IMR-90 (cell line): ENCODE measurements at regions not wholly inside any gene's neighbourhood (a gene's known extent, or its start where the extent isn't known, plus 50 kb on each side); places are given as distances from the start of the nearest gene placed in this dataset.

Source experiments
- ATAC-seq: fragments of 200-7000 bp; cut with Tn5 transposase; 2 replicates; pipeline ENCODE4 v1.9.1; 2020; ENCODE audit warnings: low read depth, mild to moderate bottlenecking, moderate library complexity
- BruUV-seq: library from RNA; stranded (reverse); fragments of 400-500 nt; replicated peaks from 2 replicates; lab custom pipeline; 2021; lab: Mats Ljungman, UMichigan
- CTCF ChIA-PET: fragments of 300-600 bp; formaldehyde crosslinking; extraction: SDS; loops from one replicate; lab custom pipeline; 2021; ENCODE audit warnings: antibody characterized with exemption; lab: Yijun Ruan, JAX
- POLR2A ChIA-PET: fragments of 300-600 bp; sonication (Branson Sonifier 250); formaldehyde crosslinking; loops from one replicate; lab custom pipeline; 2022; ENCODE audit warnings: antibody characterized with exemption; ENCODE audit not compliant: unreplicated experiment; lab: Charles Lee
- DNase-seq: peaks from one replicate; pipeline ENCODE4 v3.0.0; 2013
- H2AFZ ChIP-seq: replicated peaks from 2 replicates; pipeline ENCODE3; 2013; ENCODE audit warnings: low read length, mild to moderate bottlenecking; ENCODE audit not compliant: poor library complexity
- H2AK5ac ChIP-seq: 2 replicates; pipeline ENCODE4 v1.6.1; 2013; ENCODE audit warnings: low read depth, low read length, inconsistent platforms
- H2AK9ac ChIP-seq: replicated peaks from 2 replicates; pipeline ENCODE3; 2013; ENCODE audit warnings: mild to moderate bottlenecking, low read depth, low read length, moderate library complexity; ENCODE audit not compliant: poor library complexity
- H2BK120ac ChIP-seq: 2 replicates; pipeline ENCODE4 v1.6.1; 2013; ENCODE audit warnings: low read depth, low read length, inconsistent platforms
- H2BK15ac ChIP-seq: 3 replicates; pipeline ENCODE4 v1.6.1; 2013; ENCODE audit warnings: low read depth, low read length, inconsistent platforms
- H2BK20ac ChIP-seq: 2 replicates; pipeline ENCODE4 v1.6.1; 2013; ENCODE audit warnings: low read depth, mild to moderate bottlenecking, inconsistent platforms, low read length, moderate library complexity
- H2BK5ac ChIP-seq: 2 replicates; pipeline ENCODE4 v1.6.1; 2013; ENCODE audit warnings: mild to moderate bottlenecking, low read depth, low read length, inconsistent platforms; ENCODE audit not compliant: poor library complexity, severe bottlenecking
- H3K14ac ChIP-seq: replicated peaks from 2 replicates; pipeline ENCODE4 v1.6.1; 2013; ENCODE audit warnings: low read depth, low read length, inconsistent platforms
- H3K18ac ChIP-seq: 2 replicates; pipeline ENCODE4 v1.6.1; 2013; ENCODE audit warnings: low read depth, low read length, control low read depth
- H3K23ac ChIP-seq: 2 replicates; pipeline ENCODE4 v1.6.1; 2013; ENCODE audit warnings: low read depth, low read length, inconsistent platforms
- H3K27ac ChIP-seq: 2 replicates; pipeline ENCODE4 v1.5.1; 2013; ENCODE audit warnings: mild to moderate bottlenecking, control low read depth, low read length; ENCODE audit not compliant: insufficient read depth
- H3K27me3 ChIP-seq: 2 replicates; pipeline ENCODE4 v1.6.1; 2013; ENCODE audit warnings: low read length; ENCODE audit not compliant: control insufficient read depth, insufficient read depth
- H3K36me3 ChIP-seq: 2 replicates; pipeline ENCODE4 v1.6.1; 2013; ENCODE audit warnings: low read length, mixed read lengths; ENCODE audit not compliant: control insufficient read depth, insufficient read depth
- H3K4ac ChIP-seq: 2 replicates; pipeline ENCODE4 v1.6.1; 2013; ENCODE audit warnings: low read depth, low read length, inconsistent platforms
- H3K4me1 ChIP-seq: 2 replicates; pipeline ENCODE4 v1.6.1; 2013; ENCODE audit warnings: low read length, mixed read lengths; ENCODE audit not compliant: control insufficient read depth, insufficient read depth
- H3K4me2 ChIP-seq: 2 replicates; pipeline ENCODE4 v1.6.1; 2013; ENCODE audit warnings: low read depth, mild to moderate bottlenecking, control low read depth, low read length, moderate library complexity
- H3K4me3 ChIP-seq: 2 replicates; pipeline ENCODE4 v1.5.1; 2013; ENCODE audit warnings: low read depth, mild to moderate bottlenecking, control low read depth, low read length, moderate library complexity; ENCODE audit not compliant: insufficient read depth
- H3K56ac ChIP-seq: 2 replicates; pipeline ENCODE4 v1.6.1; 2013; ENCODE audit warnings: low read length, inconsistent platforms; ENCODE audit not compliant: insufficient read depth; ENCODE audit errors: extremely low read depth
- H3K79me1 ChIP-seq, 2 experiments: 2 replicates each; pipeline ENCODE4 v1.6.1; 2013; ENCODE audit warnings: low read length in 2 of 2, inconsistent platforms in 1 of 2, low read depth in 1 of 2
- H3K9ac ChIP-seq: 2 replicates; pipeline ENCODE4 v1.6.1; 2013; ENCODE audit warnings: low read depth, low read length, control low read depth
- H3K9me1 ChIP-seq: 2 replicates; pipeline ENCODE4 v1.6.1; 2013; ENCODE audit warnings: low read length, inconsistent platforms; ENCODE audit not compliant: insufficient read depth
- H3K9me3 ChIP-seq: 2 replicates; pipeline ENCODE4 v1.6.1; 2013; ENCODE audit warnings: low read length; ENCODE audit not compliant: control insufficient read depth, insufficient read depth
- H4K20me1 ChIP-seq: 2 replicates; pipeline ENCODE4 v1.6.1; 2013; ENCODE audit warnings: low read length, inconsistent platforms; ENCODE audit not compliant: insufficient read depth
- H4K5ac ChIP-seq: 2 replicates; pipeline ENCODE4 v1.6.1; 2013; ENCODE audit warnings: mild to moderate bottlenecking, low read depth, low read length, control low read depth
- H4K8ac ChIP-seq, 2 experiments: 2 replicates each; pipeline ENCODE4 v1.6.1; 2013; ENCODE audit warnings: low read depth in 2 of 2, low read length in 2 of 2, control low read depth in 1 of 2, inconsistent platforms in 1 of 2
- H4K91ac ChIP-seq: 2 replicates; pipeline ENCODE4 v1.6.1; 2013; ENCODE audit warnings: low read depth, low read length, inconsistent platforms; ENCODE audit not compliant: insufficient read depth
- BHLHE40 ChIP-seq: fragments of 150-350 bp; IDR thresholded peaks from 2 replicates; pipeline ENCODE4 v1.6.1; 2016; ENCODE audit warnings: mild to moderate bottlenecking, low read depth, low read length
- CEBPB ChIP-seq: IDR thresholded peaks from 2 replicates; pipeline ENCODE4 v1.6.1; 2012; ENCODE audit warnings: low read depth, low read length, improper control_type of control experiment
- CHD1 ChIP-seq: IDR thresholded peaks from 2 replicates; pipeline ENCODE4 v1.6.1; 2012; ENCODE audit warnings: low read depth, low read length, improper control_type of control experiment
- CTCF ChIP-seq: conservative IDR thresholded peaks from 2 replicates; pipeline ENCODE4 v1.5.1; 2012; ENCODE audit warnings: mild to moderate bottlenecking, low read depth, low read length, improper control_type of control experiment
- ELK1 ChIP-seq: fragments of 150-350 bp; IDR thresholded peaks from 2 replicates; pipeline ENCODE4 v1.6.1; 2016; ENCODE audit warnings: low read depth, mild to moderate bottlenecking, low read length, moderate library complexity, borderline replicate concordance
- FOS ChIP-seq: fragments of 150-350 bp; IDR thresholded peaks from 2 replicates; pipeline ENCODE4 v1.6.1; 2016; ENCODE audit warnings: low read depth, low read length
- MAFK ChIP-seq: IDR thresholded peaks from 2 replicates; pipeline ENCODE4 v1.6.1; 2012; ENCODE audit warnings: low read depth, low read length, improper control_type of control experiment
- MAZ ChIP-seq: IDR thresholded peaks from 2 replicates; pipeline ENCODE4 v1.6.1; 2012; ENCODE audit warnings: low read depth, mild to moderate bottlenecking, low read length, improper control_type of control experiment, moderate library complexity, borderline replicate concordance
- MXI1 ChIP-seq: IDR thresholded peaks from 2 replicates; pipeline ENCODE4 v1.6.1; 2012; ENCODE audit warnings: low read depth, mild to moderate bottlenecking, low read length, moderate library complexity, borderline replicate concordance
- NFE2L2 ChIP-seq: fragments of 150-350 bp; IDR thresholded peaks from 2 replicates; pipeline ENCODE4 v1.6.1; 2016; ENCODE audit warnings: low read depth, mild to moderate bottlenecking, low read length
- POLR2A ChIP-seq: IDR thresholded peaks from 2 replicates; pipeline ENCODE4 v1.6.1; 2012; ENCODE audit warnings: mild to moderate bottlenecking, low read depth, low read length
- RAD21 ChIP-seq: IDR thresholded peaks from 2 replicates; pipeline ENCODE4 v1.6.1; 2012; ENCODE audit warnings: low read length, improper control_type of control experiment
- RCOR1 ChIP-seq: IDR thresholded peaks from 2 replicates; pipeline ENCODE4 v1.6.1; 2012; ENCODE audit warnings: mild to moderate bottlenecking, low read length, improper control_type of control experiment; ENCODE audit not compliant: insufficient replicate concordance
- RFX5 ChIP-seq: IDR thresholded peaks from 2 replicates; pipeline ENCODE4 v1.8.0; 2012; ENCODE audit warnings: low read depth, mild to moderate bottlenecking, low read length, moderate library complexity
- SMC3 ChIP-seq: fragments of 150-350 bp; IDR thresholded peaks from 2 replicates; pipeline ENCODE4 v1.6.1; 2016; ENCODE audit warnings: low read depth, mild to moderate bottlenecking, antibody characterized with exemption, low read length, moderate library complexity
- USF2 ChIP-seq: fragments of 150-350 bp; IDR thresholded peaks from 2 replicates; pipeline ENCODE4 v1.6.1; 2017; ENCODE audit warnings: mild to moderate bottlenecking, antibody characterized with exemption, low read length, low read depth
- whole genome bisulfite sequencing, 2 experiments: methylation state at CpG; one replicate each; pipeline versions ENCODE4 v1.1.5 to v1.1.7; 2013; ENCODE audit warnings: missing lambda C conversion rate in 2 of 2; ENCODE audit not compliant: insufficient read length in 1 of 2; ENCODE audit errors: extremely low coverage in 2 of 2; 5-methylcytosine and 5-hydroxymethylcytosine counted together
- dilution Hi-C: fragments of 300-500 bp; cut with HindIII; formaldehyde crosslinking; loops from one replicate; pipeline ENCODE4 v1.14.3; 2018; ENCODE audit warnings: low sequenced_read_pairs; ENCODE audit not compliant: unreplicated experiment
- in situ Hi-C: fragments of 300-500 bp; cut with MboI; formaldehyde crosslinking; loops from 3 replicates; pipeline ENCODE4 v1.14.3; 2019; ENCODE audit warnings: low sequenced_read_pairs, inconsistent platforms, mixed read lengths
- intact Hi-C: fragments of 100-400 bp; cut with micrococcal nuclease; formaldehyde crosslinking; loops from 2 replicates; pipeline ENCODE4 v1.10.0; 2022

- no peak overlapping the region for H2AFZ ChIP-seq
- no peaks in the 10 kb centered on the region for H3K4me1 ChIP-seq
- no peak overlapping the region for H3K4me2 ChIP-seq
- no peak overlapping the region for H3K18ac ChIP-seq
- no peak overlapping the region for H2BK15ac ChIP-seq
- no peaks in the 10 kb centered on the region for H3K9me1 ChIP-seq
- no TSS peak for BruUV-seq
- no peak overlapping the region for H3K27ac ChIP-seq
- no peak overlapping the region for H2BK120ac ChIP-seq
- H3K79me1 ChIP-seq: no peaks in the 10 kb centered on the region
- H4K5ac ChIP-seq: no peak overlapping the region
- no peaks in the 10 kb centered on the region for H3K27me3 ChIP-seq
- WGBS, 2 experiments: no CpG with 5 or more reads among the region's 1 CpG
- no peak for ATAC-seq
- no peak overlapping the region for H2AK9ac ChIP-seq
- no peak overlapping the region for H2AK5ac ChIP-seq
- intact Hi-C loops: no loop called here
- H3K9me3 ChIP-seq: no peaks in the 10 kb centered on the region
- no peak for DNase-seq
- H4K20me1 ChIP-seq: no peaks in the 10 kb centered on the region
- POLR2A ChIA-PET: no interaction called here
- CTCF ChIA-PET: no interaction called here
- no peak overlapping the region for H3K4me3 ChIP-seq
- no peak overlapping the region for H4K8ac ChIP-seq
- no peak overlapping the region for H2BK20ac ChIP-seq
- in situ Hi-C loops: no loop called here
- no peak overlapping the region for H4K91ac ChIP-seq
- no peak overlapping the region for H3K9ac ChIP-seq
- H3K56ac ChIP-seq: no peak overlapping the region
- dilution Hi-C loops: no loop called here
- no peak overlapping the region for H2BK5ac ChIP-seq
- H3K4ac ChIP-seq: no peak overlapping the region
- H3K23ac ChIP-seq: no peak overlapping the region
- H3K14ac ChIP-seq: no peak overlapping the region
- no peaks in the 10 kb centered on the region for H3K36me3 ChIP-seq
- TF ChIP-seq POLR2A (no peak), BHLHE40 (no peak), MAFK (no peak), SMC3 (no peak), RCOR1 (no peak), CHD1 (no peak), RAD21 (no peak), MXI1 (no peak), CTCF (no peak), FOS (no peak), CEBPB (no peak), ELK1 (no peak), NFE2L2 (no peak), MAZ (no peak), USF2 (no peak), RFX5 (no peak)
Measured at GRCh38 chrX:131958724-131959123, 64.4 kb upstream of the STK26 start.
